GM12878 (cell line): ENCODE measurements at regions not wholly inside any gene's neighbourhood (a gene's known extent, or its start where the extent isn't known, plus 50 kb on each side); places are given as distances from the start of the nearest gene placed in this dataset.

Source experiments
- ATAC-seq: fragments of 200-7000 bp; cut with Tn5 transposase; 3 replicates; pipeline ENCODE4 v1.9.1; 2020; ENCODE audit warnings: mild to moderate bottlenecking, moderate library complexity
- BruUV-seq: library from RNA; stranded (reverse); fragments of 400-500 nt; replicated peaks from 2 replicates; lab custom pipeline; 2021; lab: Mats Ljungman, UMichigan
- CTCF ChIA-PET: fragments of 300-600 bp; sonication (Branson Sonifier 250); formaldehyde crosslinking; extraction: SDS; loops from one replicate; lab custom pipeline; 2021; ENCODE audit warnings: inconsistent platforms; lab: Yijun Ruan, JAX
- POLR2A ChIA-PET: fragments of 350-600 bp; formaldehyde crosslinking; extraction: SDS; loops from one replicate; lab custom pipeline; 2021; ENCODE audit warnings: inconsistent platforms; lab: Charles Lee
- RAD21 ChIA-PET: fragments of 300-600 bp; sonication (Branson Sonifier 250); formaldehyde crosslinking; loops from one replicate; lab custom pipeline; 2023; ENCODE audit warnings: antibody characterized with exemption; ENCODE audit not compliant: unreplicated experiment; lab: Charles Lee
- SMC1A ChIA-PET: fragments of 300-600 bp; sonication (Branson Sonifier 250); formaldehyde crosslinking; loops from one replicate; lab custom pipeline; 2023; ENCODE audit not compliant: unreplicated experiment, uncharacterized antibody; lab: Charles Lee
- DNase-seq: peaks from one replicate; pipeline ENCODE4 v3.0.0-alpha.2; 2011; ENCODE audit warnings: low read depth, low spot score
- FAIRE-seq: peaks from 3 replicates; lab custom pipeline; 2011; peaks lifted over from hg19 to GRCh38; lab: Jason Lieb, UNC
- H2AFZ ChIP-seq: 2 replicates; pipeline ENCODE4 v1.6.0; 2011; ENCODE audit warnings: low read depth, low read length, control low read depth; ENCODE audit not compliant: control insufficient read depth
- H3K27ac ChIP-seq: 2 replicates; pipeline ENCODE4 v1.5.1; 2011; ENCODE audit warnings: control low read depth; ENCODE audit not compliant: control insufficient read depth, insufficient read depth
- H3K27me3 ChIP-seq, 2 experiments: replicated peaks in 1 of 2; 2 replicates each; pipeline versions ENCODE4 v1.6.0 to v1.6.1; 2011; ENCODE audit warnings: low read length in 1 of 2; ENCODE audit not compliant: control insufficient read depth in 2 of 2, insufficient read depth in 2 of 2
- H3K36me3 ChIP-seq, 2 experiments: 2 replicates each; pipeline ENCODE4 v1.5.1; 2011; ENCODE audit warnings: low read length in 1 of 2; ENCODE audit not compliant: control insufficient read depth in 2 of 2, insufficient read depth in 2 of 2
- H3K4me1 ChIP-seq: 2 replicates; pipeline ENCODE4 v1.6.1; 2011; ENCODE audit warnings: mild to moderate bottlenecking, low read length, moderate library complexity, mixed read lengths; ENCODE audit not compliant: control insufficient read depth, insufficient read depth
- H3K4me2 ChIP-seq: 2 replicates; pipeline ENCODE4 v1.6.0; 2011; ENCODE audit warnings: control low read depth; ENCODE audit not compliant: control insufficient read depth, insufficient read depth
- H3K4me3 ChIP-seq: fragments of 200-600 bp; sonication (generic); 2 replicates; pipeline ENCODE4 v1.5.1; 2016
- H3K79me2 ChIP-seq: 2 replicates; pipeline ENCODE4 v1.6.0; 2011; ENCODE audit warnings: low read length; ENCODE audit not compliant: control insufficient read depth, insufficient read depth
- H3K9ac ChIP-seq: 2 replicates; pipeline ENCODE4 v1.8.0; 2011; ENCODE audit warnings: low read length, control low read depth, mixed read lengths; ENCODE audit not compliant: control insufficient read depth, insufficient read depth
- H3K9me3 ChIP-seq: replicated peaks from 3 replicates; pipeline ENCODE4 v1.5.1; 2011; ENCODE audit warnings: mild to moderate bottlenecking, low read length; ENCODE audit not compliant: control insufficient read depth, insufficient read depth
- H4K20me1 ChIP-seq: 2 replicates; pipeline ENCODE4 v1.6.0; 2011; ENCODE audit not compliant: control insufficient read depth, insufficient read depth
- CBFB ChIP-seq: IDR thresholded peaks from 2 replicates; pipeline ENCODE4 v1.6.1; 2016; ENCODE audit warnings: antibody characterized with exemption, low read depth
- CHD2 ChIP-seq: IDR thresholded peaks from 2 replicates; pipeline ENCODE4 v1.6.1; 2011; ENCODE audit warnings: low read depth, low read length, improper control_type of control experiment, borderline replicate concordance
- CREB1 ChIP-seq: IDR thresholded peaks from 2 replicates; pipeline ENCODE4 v1.6.1; 2012; ENCODE audit warnings: low read depth, mild to moderate bottlenecking, inconsistent platforms
- GATAD2B ChIP-seq: fragments of 450-650 bp; conservative IDR thresholded peaks from 2 replicates; pipeline ENCODE4 v1.6.1; 2017; ENCODE audit warnings: low read depth, mild to moderate bottlenecking, moderate library complexity
- IKZF1 ChIP-seq: fragments of 450-650 bp; conservative IDR thresholded peaks from 2 replicates; pipeline ENCODE4 v1.6.1; 2017; ENCODE audit warnings: antibody characterized with exemption, mild to moderate bottlenecking
- IRF4 ChIP-seq: IDR thresholded peaks from 2 replicates; pipeline ENCODE4 v1.6.1; 2011; ENCODE audit warnings: low read depth, low read length
- PML ChIP-seq: IDR thresholded peaks from 2 replicates; pipeline ENCODE4 v1.6.1; 2012; ENCODE audit warnings: low read length, inconsistent platforms
- RAD51 ChIP-seq: fragments of 450-650 bp; IDR thresholded peaks from 2 replicates; pipeline ENCODE4 v1.6.1; 2016; ENCODE audit warnings: moderate library complexity, mild to moderate bottlenecking, inconsistent platforms
- SMAD1 ChIP-seq: fragments of 450-650 bp; IDR thresholded peaks from 2 replicates; pipeline ENCODE4 v1.6.1; 2018; ENCODE audit warnings: mild to moderate bottlenecking, low read depth; ENCODE audit not compliant: partially characterized antibody
- TARDBP ChIP-seq: IDR thresholded peaks from 2 replicates; pipeline ENCODE4 v1.6.1; 2016; ENCODE audit warnings: borderline replicate concordance
- WGBS: methylation state at CpG from one replicate; pipeline ENCODE4 v1.1.6; 2016; ENCODE audit warnings: low lambda C conversion rate; ENCODE audit not compliant: insufficient replicate concordance, insufficient coverage; ENCODE audit errors: missing lambda C conversion rate; 5-methylcytosine and 5-hydroxymethylcytosine counted together
- in situ Hi-C: fragments of 300-500 bp; cut with MboI; formaldehyde crosslinking; loops from 9 replicates; pipeline ENCODE4 v1.14.3; 2018; ENCODE audit warnings: mixed read lengths
- intact Hi-C: fragments of 100-400 bp; cut with micrococcal nuclease; formaldehyde crosslinking; loops from one replicate; pipeline ENCODE4 v1.14.2; 2022; ENCODE audit not compliant: unreplicated experiment
- TF ChIP-seq, protein P1 (sequence below): IDR thresholded peaks from 2 replicates; pipeline ENCODE4 v1.6.1; 2011; ENCODE audit warnings: mild to moderate bottlenecking, low read depth, low read length, moderate library complexity; ENCODE audit not compliant: insufficient replicate concordance

DNA sequence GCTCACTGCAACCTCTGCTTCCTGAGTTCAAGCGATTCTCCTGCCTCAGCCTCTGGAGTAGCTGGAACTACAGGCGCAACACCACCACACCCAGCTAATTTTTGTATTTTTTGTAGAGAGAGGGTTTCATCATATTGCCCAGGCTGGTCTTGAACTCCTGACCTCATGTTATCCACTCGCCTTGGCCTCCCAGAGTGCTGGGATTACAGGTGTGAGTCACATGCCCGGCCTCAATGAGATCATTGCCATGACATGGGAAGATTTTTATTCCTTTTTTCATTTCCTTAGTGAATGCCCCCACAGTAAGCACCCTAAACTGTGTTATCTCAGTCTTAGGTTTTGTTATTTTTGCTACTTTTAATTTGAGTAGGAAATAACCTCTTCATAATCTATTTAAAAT, 977.9 kb downstream of the BRINP3 start:
- Histone ChIP-seq H3K27ac (no peak overlapping the region), H2AFZ (no peak overlapping the region), H3K9me3 (no peaks in the 10 kb centered on the region), H3K36me3 (no peaks in the 10 kb centered on the region), H4K20me1 (no peaks in the 10 kb centered on the region), H3K4me1 (no peaks in the 10 kb centered on the region), H3K79me2 (no peaks in the 10 kb centered on the region), H3K4me3 (no peak overlapping the region), H3K27me3 (no peaks in the 10 kb centered on the region), H3K4me2 (no peak overlapping the region), H3K9ac (no peak overlapping the region)
- TF ChIP-seq SMAD1 (no peak), CREB1 (no peak), RAD51 (no peak), CBFB (no peak), TARDBP (no peak), IKZF1 (no peak), CHD2 (no peak), GATAD2B (no peak), IRF4 (no peak), PML (no peak)
- TF ChIP-seq, protein P1, sequence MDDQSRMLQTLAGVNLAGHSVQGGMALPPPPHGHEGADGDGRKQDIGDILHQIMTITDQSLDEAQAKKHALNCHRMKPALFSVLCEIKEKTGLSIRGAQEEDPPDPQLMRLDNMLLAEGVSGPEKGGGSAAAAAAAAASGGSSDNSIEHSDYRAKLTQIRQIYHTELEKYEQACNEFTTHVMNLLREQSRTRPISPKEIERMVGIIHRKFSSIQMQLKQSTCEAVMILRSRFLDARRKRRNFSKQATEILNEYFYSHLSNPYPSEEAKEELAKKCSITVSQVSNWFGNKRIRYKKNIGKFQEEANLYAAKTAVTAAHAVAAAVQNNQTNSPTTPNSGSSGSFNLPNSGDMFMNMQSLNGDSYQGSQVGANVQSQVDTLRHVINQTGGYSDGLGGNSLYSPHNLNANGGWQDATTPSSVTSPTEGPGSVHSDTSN = no peak
- FAIRE-seq = no peak
- DNase-seq = no peak
- 2% methylated on average over 4 of the region's 4 CpGs for WGBS
- intact Hi-C loops (no loop called here), in situ Hi-C loops (no loop called here)
- RAD21 ChIA-PET = no interaction called here
- CTCF ChIA-PET = no interaction called here
- no peak for ATAC-seq
- no TSS peak for BruUV-seq
- SMC1A ChIA-PET = no interaction called here
- POLR2A ChIA-PET = no interaction called here
